ENCODE measurements at regions not wholly inside any gene's neighbourhood (a gene's known extent, or its start where the extent isn't known, plus 50 kb on each side); places are given as distances from the start of the nearest gene placed in this dataset.

GRCh38 chr13:88068316-88068715 lies 397.1 kb downstream of the SLITRK5 start:
- no peaks in the 10 kb centered on the region for H3K4me1 Mint-ChIP-seq
- H3K9me3 Mint-ChIP-seq = no peaks in the 10 kb centered on the region
- no peak overlapping the region for H3K4me3 Mint-ChIP-seq
- peaks cover 12% of the 10 kb centered on the region for H3K9me2 ChIP-seq (ENCODE audit: insufficient read depth)
- H3K4me1 ChIP-seq (ENCODE audit: insufficient read depth) = no peaks in the 10 kb centered on the region
- no peaks in the 10 kb centered on the region for H3K36me3 ChIP-seq (ENCODE audit: insufficient read depth)
- DNase-seq (ENCODE audit: low spot score) (no peak), ATAC-seq (no peak)
- no peak overlapping the region for H3K27ac ChIP-seq (ENCODE audit: low read depth)
- TF ChIP-seq CREB1 (CRISPR knock-in tag; IDR thresholded peaks at IDR 0.05; ENCODE audit: low read depth) = no peak
- TF ChIP-seq ZNF114 (CRISPR knock-in tag; IDR thresholded peaks at IDR 0.05) = no peak
- TF ChIP-seq ZNF331 (CRISPR knock-in tag; IDR thresholded peaks at IDR 0.05; ENCODE audit: low read depth) = no peak
- no peak for TF ChIP-seq POLR2AphosphoS5 (IDR thresholded peaks at IDR 0.05; ENCODE audit: low read depth)
- TF ChIP-seq CTCF (conservative IDR thresholded peaks at IDR 0.05; ENCODE audit: low read depth in 2 of 2) = no peak
- TF ChIP-seq REST (IDR thresholded peaks at IDR 0.05; ENCODE audit: unreplicated experiment) = no peak
- TF ChIP-seq ETS1 (IDR thresholded peaks at IDR 0.05) = no peak
- TF ChIP-seq EZH2phosphoT487 (IDR thresholded peaks at IDR 0.05; ENCODE audit: unreplicated experiment) = no peak
- no peak for TF ChIP-seq ZNF462 (CRISPR knock-in tag; IDR thresholded peaks at IDR 0.05)
- TF ChIP-seq NANOG (IDR thresholded peaks at IDR 0.05; ENCODE audit: borderline replicate concordance) = no peak
- TF ChIP-seq JUNB (IDR thresholded peaks at IDR 0.05; ENCODE audit: unreplicated experiment) = no peak
- TF ChIP-seq EZH2 (IDR thresholded peaks at IDR 0.05; ENCODE audit: low read depth, unreplicated experiment) = no peak
- TF ChIP-seq STAT1 (IDR thresholded peaks at IDR 0.05; ENCODE audit: unreplicated experiment) = no peak
- H3K27me3 Mint-ChIP-seq (ENCODE audit: insufficient read depth, low read depth, poor library complexity) = no peaks in the 10 kb centered on the region
- no peak overlapping the region for H3K4me2 ChIP-seq
- H3F3A ChIP-seq (replicated peaks; ENCODE audit: low read depth) = no peaks in the 10 kb centered on the region
- no peaks in the 10 kb centered on the region for H3K79me2 ChIP-seq (replicated peaks; ENCODE audit: insufficient read depth)
- no peaks in the 10 kb centered on the region for H3K36me3 Mint-ChIP-seq (ENCODE audit: low read depth)
- H3K27me3 ChIP-seq (ENCODE audit: insufficient read depth) = no peaks in the 10 kb centered on the region
- peak overlapping the region; percentile 50; the same call in 1 of the 2 replicates for H2AFZ ChIP-seq
- no peak overlapping the region for H3K4me3 ChIP-seq
- H3K27ac Mint-ChIP-seq = no peak overlapping the region
- no peaks in the 10 kb centered on the region for H4K20me1 ChIP-seq (replicated peaks; ENCODE audit: insufficient read depth)

Data from GM23338 (cell line).